Gastroesophageal sphincter (tissue), 3 donors: ENCODE measurements at regions not wholly inside any gene's neighbourhood (a gene's known extent, or its start where the extent isn't known, plus 50 kb on each side); places are given as distances from the start of the nearest gene placed in this dataset.

Experiments
- POLR2A ChIP-seq, 2 donors: fragments of 450-650 bp; IDR thresholded peaks; one replicate each; pipeline ENCODE4 v1.6.1; 2017; ENCODE audit warnings: antibody characterized with exemption in 2 of 2, mild to moderate bottlenecking in 2 of 2, moderate library complexity in 1 of 2
- POLR2AphosphoS5 ChIP-seq: sonication (generic); formaldehyde crosslinking; IDR thresholded peaks from one replicate; pipeline ENCODE4 v1.6.1; 2017; ENCODE audit warnings: antibody characterized with exemption
- TF ChIP-seq, protein P1 (sequence below), 4 experiments: fragments of 200-600 bp in 2 of 4; fragments of 450-650 bp in 2 of 4; sonication (generic) in 1 of 4; IDR thresholded peaks; one replicate each; pipeline ENCODE4 v1.5.1; 2017 to 2019; ENCODE audit warnings: antibody characterized with exemption in 4 of 4, mild to moderate bottlenecking in 2 of 4, moderate library complexity in 2 of 4

DNA sequence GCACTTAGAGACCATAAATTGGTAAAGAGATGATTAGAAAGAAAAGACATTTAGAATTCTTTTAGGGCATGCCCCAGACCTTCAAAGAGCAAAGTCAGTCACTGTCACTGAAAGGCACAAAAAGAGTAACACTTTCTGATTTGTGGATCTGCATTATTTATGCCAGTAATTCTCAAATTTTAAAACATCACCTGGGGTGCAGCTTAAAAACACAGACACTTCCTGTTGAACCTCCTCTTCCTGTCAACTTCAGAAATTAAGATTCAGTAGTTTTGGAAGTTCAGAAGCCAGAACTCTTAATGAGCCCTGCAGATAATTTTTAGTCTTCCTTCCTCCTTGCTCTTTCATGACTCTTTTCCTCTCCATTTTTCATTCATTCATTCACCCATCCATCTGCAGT is 137.5 kb downstream of the NRN1 start:
- TF ChIP-seq, protein P1, sequence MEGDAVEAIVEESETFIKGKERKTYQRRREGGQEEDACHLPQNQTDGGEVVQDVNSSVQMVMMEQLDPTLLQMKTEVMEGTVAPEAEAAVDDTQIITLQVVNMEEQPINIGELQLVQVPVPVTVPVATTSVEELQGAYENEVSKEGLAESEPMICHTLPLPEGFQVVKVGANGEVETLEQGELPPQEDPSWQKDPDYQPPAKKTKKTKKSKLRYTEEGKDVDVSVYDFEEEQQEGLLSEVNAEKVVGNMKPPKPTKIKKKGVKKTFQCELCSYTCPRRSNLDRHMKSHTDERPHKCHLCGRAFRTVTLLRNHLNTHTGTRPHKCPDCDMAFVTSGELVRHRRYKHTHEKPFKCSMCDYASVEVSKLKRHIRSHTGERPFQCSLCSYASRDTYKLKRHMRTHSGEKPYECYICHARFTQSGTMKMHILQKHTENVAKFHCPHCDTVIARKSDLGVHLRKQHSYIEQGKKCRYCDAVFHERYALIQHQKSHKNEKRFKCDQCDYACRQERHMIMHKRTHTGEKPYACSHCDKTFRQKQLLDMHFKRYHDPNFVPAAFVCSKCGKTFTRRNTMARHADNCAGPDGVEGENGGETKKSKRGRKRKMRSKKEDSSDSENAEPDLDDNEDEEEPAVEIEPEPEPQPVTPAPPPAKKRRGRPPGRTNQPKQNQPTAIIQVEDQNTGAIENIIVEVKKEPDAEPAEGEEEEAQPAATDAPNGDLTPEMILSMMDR (IDR thresholded peaks at IDR 0.05), result no peak
- TF ChIP-seq POLR2AphosphoS5 (no peak), POLR2A (IDR thresholded peaks at IDR 0.05) (no peak)
